CD8-positive, alpha-beta memory T cell (primary cell): ENCODE measurements at regions not wholly inside any gene's neighbourhood (a gene's known extent, or its start where the extent isn't known, plus 50 kb on each side); places are given as distances from the start of the nearest gene placed in this dataset.

Experiments used
- CTCF ChIA-PET: fragments of 350-600 bp; sonication (Branson Sonifier 250); formaldehyde crosslinking; loops from one replicate; lab custom pipeline; 2021; ENCODE audit warnings: antibody characterized with exemption; lab: Charles Lee
- POLR2A ChIA-PET: fragments of 350-600 bp; sonication (Branson Sonifier 250); formaldehyde crosslinking; loops from one replicate; lab custom pipeline; 2021; ENCODE audit warnings: antibody characterized with exemption; lab: Charles Lee
- DNase-seq, 5 donors: peaks; one replicate each; pipeline versions ENCODE4 v3.0.0 to v3.0.0-alpha.2; 2020 to 2022; ENCODE audit warnings: mixed read lengths in 1 of 5
- H3K27ac ChIP-seq: one replicate; pipeline ENCODE4 v1.7.0; 2013; ENCODE audit warnings: low read depth, mild to moderate bottlenecking, low read length, moderate library complexity
- H3K27me3 ChIP-seq: 2 replicates; pipeline ENCODE4 v1.7.0; 2013; ENCODE audit warnings: low read length, mild to moderate bottlenecking; ENCODE audit not compliant: insufficient read depth, poor library complexity, severe bottlenecking
- H3K36me3 ChIP-seq: 2 replicates; pipeline ENCODE4 v1.7.0; 2013; ENCODE audit warnings: mild to moderate bottlenecking, low read length, moderate library complexity; ENCODE audit not compliant: insufficient read depth
- H3K4me1 ChIP-seq: 2 replicates; pipeline ENCODE4 v1.7.0; 2013; ENCODE audit warnings: mild to moderate bottlenecking, low read length, moderate library complexity; ENCODE audit not compliant: insufficient read depth
- H3K4me3 ChIP-seq: 2 replicates; pipeline ENCODE4 v1.7.0; 2013; ENCODE audit warnings: mild to moderate bottlenecking, low read length
- H3K9me3 ChIP-seq: 2 replicates; pipeline ENCODE4 v1.7.0; 2013; ENCODE audit warnings: mild to moderate bottlenecking, low read length
- H3K27ac Mint-ChIP-seq, 8 donors: one replicate each; pipeline ENCODE4 v1.8.0; 2020 to 2021; ENCODE audit warnings: mixed read lengths in 8 of 8, mild to moderate bottlenecking in 6 of 8, inconsistent platforms in 3 of 8, moderate library complexity in 3 of 8
- H3K27me3 Mint-ChIP-seq, 2 donors: one replicate each; pipeline ENCODE4 v1.8.0; 2020 to 2021; ENCODE audit warnings: mixed read lengths in 2 of 2, mild to moderate bottlenecking in 1 of 2, moderate library complexity in 1 of 2
- H3K36me3 Mint-ChIP-seq, 3 donors: one replicate each; pipeline ENCODE4 v1.8.0; 2020 to 2021; ENCODE audit warnings: mixed read lengths in 3 of 3, inconsistent platforms in 1 of 3, mild to moderate bottlenecking in 1 of 3
- H3K4me1 Mint-ChIP-seq, 3 donors: one replicate each; pipeline ENCODE4 v1.8.0; 2020 to 2021; ENCODE audit warnings: mixed read lengths in 3 of 3, inconsistent platforms in 1 of 3, mild to moderate bottlenecking in 1 of 3
- H3K4me3 Mint-ChIP-seq, 7 donors: one replicate each; pipeline ENCODE4 v1.8.0; 2020 to 2021; ENCODE audit warnings: mixed read lengths in 7 of 7, mild to moderate bottlenecking in 6 of 7, moderate library complexity in 4 of 7, inconsistent platforms in 2 of 7
- H3K9me3 Mint-ChIP-seq, 5 donors: one replicate each; pipeline ENCODE4 v1.8.0; 2020 to 2022; ENCODE audit warnings: mixed read lengths in 5 of 5, mild to moderate bottlenecking in 3 of 5, moderate library complexity in 2 of 5, inconsistent platforms in 1 of 5

- peaks cover 3 to 12% (median 4%) of the 10 kb centered on the region in 5 donors for H3K9me3 Mint-ChIP-seq
Measured at GRCh38 chr4:72954811-72955210, 114.7 kb downstream of the COX18 start.

DNA sequence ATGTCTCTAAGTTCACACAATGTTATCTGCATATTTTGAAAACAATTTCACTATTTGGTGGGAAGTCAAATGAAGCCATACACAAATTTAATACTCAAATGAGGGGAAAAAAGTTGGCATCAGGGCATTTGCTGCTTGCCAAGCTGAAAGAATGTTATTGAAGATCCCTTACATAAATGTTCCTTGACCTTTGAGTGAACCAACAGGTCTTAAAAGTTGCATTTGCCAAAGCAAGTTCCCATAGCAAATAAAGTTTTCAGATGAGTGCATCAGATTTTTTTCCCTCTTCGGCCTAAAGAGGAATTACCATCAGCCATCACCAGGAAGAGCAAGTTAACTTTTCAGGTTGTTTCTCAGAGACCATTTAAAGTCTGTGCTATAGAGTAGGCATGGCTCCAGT, 115.9 kb downstream of the COX18 start:
- POLR2A ChIA-PET: interaction anchor here (0.5 kb wide), 1 partner anchor 257 kb away, joined by 3 read pairs; no protein-coding TSS in a partner anchor
- Mint-ChIP-seq H3K4me1 (no peaks in the 10 kb centered on the region), H3K4me3 (no peak overlapping the region)

More at GRCh38 chr4:72954811-72955210, 114.7 kb downstream of the COX18 start:
- no peak overlapping the region for H3K27ac ChIP-seq
- Mint-ChIP-seq H3K27ac (no peak overlapping the region), H3K4me1 (no peaks in the 10 kb centered on the region), H3K27me3 (peaks cover 16 to 29% of the 10 kb centered on the region in 2 donors), H3K36me3 (no peaks in the 10 kb centered on the region), H3K4me3 (no peak overlapping the region)
- no peaks in the 10 kb centered on the region for H3K27me3 ChIP-seq
- H3K36me3 ChIP-seq: no peaks in the 10 kb centered on the region
- ChIA-PET POLR2A (no interaction called here), CTCF (no interaction called here)
- no peak for DNase-seq
- no peak overlapping the region for H3K4me3 ChIP-seq
- H3K9me3 ChIP-seq: no peaks in the 10 kb centered on the region
- no peaks in the 10 kb centered on the region for H3K4me1 ChIP-seq

DNA sequence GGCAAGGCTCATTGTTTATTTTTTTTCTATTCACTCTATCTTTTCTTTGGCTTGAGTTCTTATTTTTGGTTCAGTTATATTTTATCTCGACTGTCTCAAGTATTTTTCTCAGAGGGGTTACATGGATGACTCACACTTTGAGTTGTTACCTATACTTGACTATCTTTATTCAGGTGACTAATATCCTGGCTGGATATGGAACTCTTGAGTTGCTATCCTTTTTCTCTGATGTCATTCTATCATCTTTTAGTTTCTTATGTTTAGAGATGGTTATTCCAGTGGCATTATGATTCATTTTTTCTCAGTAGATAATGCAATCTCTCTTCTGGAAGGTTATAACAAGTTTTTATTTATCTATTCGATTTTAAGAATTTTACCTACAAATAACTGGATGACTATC, 117.9 kb downstream of the COX18 start:
- Mint-ChIP-seq H3K27me3 (peaks cover 16 to 17% of the 10 kb centered on the region in 2 donors), H3K4me1 (no peaks in the 10 kb centered on the region), H3K27ac (no peak overlapping the region), H3K9me3 (peaks cover 0 to 4% (median 0%) of the 10 kb centered on the region in 5 donors), H3K4me3 (no peak overlapping the region), H3K36me3 (no peaks in the 10 kb centered on the region)
- H3K9me3 ChIP-seq: no peaks in the 10 kb centered on the region
- no peak overlapping the region for H3K27ac ChIP-seq
- no peaks in the 10 kb centered on the region for H3K27me3 ChIP-seq
- no peaks in the 10 kb centered on the region for H3K36me3 ChIP-seq
- no peak overlapping the region for H3K4me3 ChIP-seq
- no peak for DNase-seq
- no peaks in the 10 kb centered on the region for H3K4me1 ChIP-seq
- CTCF ChIA-PET: no interaction called here
- POLR2A ChIA-PET: no interaction called here

More for the DNA sequence above, 115.9 kb downstream of the COX18 start:
- CTCF ChIA-PET: no interaction called here
- H3K27me3 Mint-ChIP-seq: peaks cover 16 to 29% of the 10 kb centered on the region in 2 donors
- H3K4me3 ChIP-seq: no peak overlapping the region
- peaks cover 0 to 6% (median 0%) of the 10 kb centered on the region in 5 donors for H3K9me3 Mint-ChIP-seq
- H3K36me3 ChIP-seq: no peaks in the 10 kb centered on the region
- no peaks in the 10 kb centered on the region for H3K27me3 ChIP-seq
- no peaks in the 10 kb centered on the region for H3K9me3 ChIP-seq
- H3K4me1 ChIP-seq: no peaks in the 10 kb centered on the region
- no peak overlapping the region for H3K27ac ChIP-seq
- H3K27ac Mint-ChIP-seq: no peak overlapping the region
- no peaks in the 10 kb centered on the region for H3K36me3 Mint-ChIP-seq
- no peak for DNase-seq

GRCh38 chr4:72951147-72951546, 118.4 kb downstream of the COX18 start:
- no peak overlapping the region for H3K27ac ChIP-seq

GRCh38 chr4:72948080-72948479, 121.4 kb downstream of the COX18 start:
- Mint-ChIP-seq H3K27ac (no peak overlapping the region), H3K27me3 (peaks cover 3 to 11% of the 10 kb centered on the region in 2 donors), H3K36me3 (no peaks in the 10 kb centered on the region), H3K9me3 (peaks cover 0 to 14% (median 4%) of the 10 kb centered on the region in 5 donors), H3K4me1 (no peaks in the 10 kb centered on the region), H3K4me3 (no peak overlapping the region)
- no peak for DNase-seq
- POLR2A ChIA-PET: no interaction called here
- CTCF ChIA-PET: no interaction called here
- Histone ChIP-seq H3K27ac (no peak overlapping the region), H3K36me3 (no peaks in the 10 kb centered on the region), H3K4me3 (no peak overlapping the region), H3K27me3 (no peaks in the 10 kb centered on the region), H3K4me1 (no peaks in the 10 kb centered on the region), H3K9me3 (no peaks in the 10 kb centered on the region)

More at GRCh38 chr4:72951147-72951546, 118.4 kb downstream of the COX18 start:
- no peak overlapping the region for H3K4me3 Mint-ChIP-seq
- ChIA-PET POLR2A (no interaction called here), CTCF (no interaction called here)
- H3K36me3 Mint-ChIP-seq: no peaks in the 10 kb centered on the region
- H3K9me3 ChIP-seq: no peaks in the 10 kb centered on the region
- no peaks in the 10 kb centered on the region for H3K27me3 ChIP-seq
- peaks cover 13 to 16% of the 10 kb centered on the region in 2 donors for H3K27me3 Mint-ChIP-seq
- no peak overlapping the region for H3K4me3 ChIP-seq
- H3K9me3 Mint-ChIP-seq: peaks cover 0 to 4% (median 3%) of the 10 kb centered on the region in 5 donors
- no peak overlapping the region for H3K27ac Mint-ChIP-seq
- DNase-seq: no peak
- no peaks in the 10 kb centered on the region for H3K4me1 Mint-ChIP-seq
- H3K4me1 ChIP-seq: no peaks in the 10 kb centered on the region
- H3K36me3 ChIP-seq: no peaks in the 10 kb centered on the region

- no peak for DNase-seq
- Mint-ChIP-seq H3K27ac (no peak overlapping the region), H3K4me3 (no peak overlapping the region), H3K36me3 (no peaks in the 10 kb centered on the region), H3K4me1 (no peaks in the 10 kb centered on the region), H3K27me3 (peaks cover 0 to 6% of the 10 kb centered on the region in 2 donors), H3K9me3 (peaks cover 0 to 14% (median 4%) of the 10 kb centered on the region in 5 donors)
- Histone ChIP-seq H3K27me3 (no peaks in the 10 kb centered on the region), H3K27ac (no peak overlapping the region), H3K9me3 (no peaks in the 10 kb centered on the region), H3K36me3 (no peaks in the 10 kb centered on the region), H3K4me3 (no peak overlapping the region), H3K4me1 (no peaks in the 10 kb centered on the region)
- ChIA-PET POLR2A (no interaction called here), CTCF (no interaction called here)
Measured at GRCh38 chr4:72945719-72946336, 123.7 kb downstream of the COX18 start.

GRCh38 chr4:72942565-72942964, 127.0 kb downstream of the COX18 start:
- H3K36me3 ChIP-seq: no peaks in the 10 kb centered on the region
- Mint-ChIP-seq H3K9me3 (peaks cover 0 to 14% (median 4%) of the 10 kb centered on the region in 5 donors), H3K27ac (no peak overlapping the region), H3K27me3 (peaks cover 4 to 6% of the 10 kb centered on the region in 2 donors), H3K4me1 (no peaks in the 10 kb centered on the region), H3K4me3 (no peak overlapping the region), H3K36me3 (no peaks in the 10 kb centered on the region)
- no peaks in the 10 kb centered on the region for H3K27me3 ChIP-seq
- H3K9me3 ChIP-seq: no peaks in the 10 kb centered on the region
- H3K27ac ChIP-seq: no peak overlapping the region
- H3K4me1 ChIP-seq: no peaks in the 10 kb centered on the region
- CTCF ChIA-PET: no interaction called here
- POLR2A ChIA-PET: no interaction called here
- no peak for DNase-seq
- no peak overlapping the region for H3K4me3 ChIP-seq

GRCh38 chr4:72938516-72938915, 131.0 kb downstream of the COX18 start:
- H3K36me3 ChIP-seq: no peaks in the 10 kb centered on the region
- ChIA-PET POLR2A (no interaction called here), CTCF (no interaction called here)
- no peaks in the 10 kb centered on the region for H3K9me3 Mint-ChIP-seq
- no peaks in the 10 kb centered on the region for H3K27me3 ChIP-seq
- no peaks in the 10 kb centered on the region for H3K9me3 ChIP-seq
- H3K4me3 ChIP-seq: no peak overlapping the region
- peaks cover 12 to 19% of the 10 kb centered on the region in 2 donors for H3K27me3 Mint-ChIP-seq
- no peaks in the 10 kb centered on the region for H3K4me1 Mint-ChIP-seq
- no peak overlapping the region for H3K27ac Mint-ChIP-seq
- H3K36me3 Mint-ChIP-seq: no peaks in the 10 kb centered on the region
- no peaks in the 10 kb centered on the region for H3K4me1 ChIP-seq
- no peak overlapping the region for H3K27ac ChIP-seq
- DNase-seq: no peak
- H3K4me3 Mint-ChIP-seq: no peak overlapping the region
